Astrocyte of the spinal cord (primary cell): ENCODE measurements at regions not wholly inside any gene's neighbourhood (a gene's known extent, or its start where the extent isn't known, plus 50 kb on each side); places are given as distances from the start of the nearest gene placed in this dataset.

Source experiments
- DNase-seq: peaks from one replicate; pipeline ENCODE4 v3.0.0; 2011; ENCODE audit warnings: low read depth, low spot score
- H3K4me3 ChIP-seq: 2 replicates; pipeline ENCODE4 v1.5.1; 2011; ENCODE audit warnings: low read depth, mild to moderate bottlenecking, low read length, moderate library complexity
- in situ Hi-C: cut with HindIII; loops from 2 replicates; pipeline ENCODE4 v1.10.0; 2017; ENCODE audit warnings: low sequenced_read_pairs
- TF ChIP-seq, protein P1 (sequence below): IDR thresholded peaks from 2 replicates; pipeline ENCODE4 v1.5.1; 2012; ENCODE audit warnings: low read depth, mild to moderate bottlenecking, low read length, inconsistent platforms

DNA sequence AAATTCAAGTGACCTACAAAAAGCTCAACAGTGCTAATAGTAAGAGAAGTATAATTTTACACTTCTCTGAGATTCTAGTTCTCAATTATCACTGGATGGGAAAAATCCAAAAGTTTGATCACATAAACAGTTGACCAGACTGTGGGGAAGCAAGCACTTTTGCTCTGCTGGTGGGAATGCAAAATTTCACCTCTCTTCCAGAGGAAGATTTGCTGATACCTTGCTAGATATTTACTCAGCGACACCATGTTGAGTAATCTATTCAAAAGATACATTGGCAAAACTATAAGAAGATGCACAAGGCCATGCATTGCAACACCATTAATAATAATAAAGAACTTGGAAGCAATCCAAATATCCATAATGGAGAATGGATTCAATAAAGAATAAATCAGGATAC lies 204.4 kb downstream of the MREG start:
- in situ Hi-C loops = no loop called here
- TF ChIP-seq, protein P1, sequence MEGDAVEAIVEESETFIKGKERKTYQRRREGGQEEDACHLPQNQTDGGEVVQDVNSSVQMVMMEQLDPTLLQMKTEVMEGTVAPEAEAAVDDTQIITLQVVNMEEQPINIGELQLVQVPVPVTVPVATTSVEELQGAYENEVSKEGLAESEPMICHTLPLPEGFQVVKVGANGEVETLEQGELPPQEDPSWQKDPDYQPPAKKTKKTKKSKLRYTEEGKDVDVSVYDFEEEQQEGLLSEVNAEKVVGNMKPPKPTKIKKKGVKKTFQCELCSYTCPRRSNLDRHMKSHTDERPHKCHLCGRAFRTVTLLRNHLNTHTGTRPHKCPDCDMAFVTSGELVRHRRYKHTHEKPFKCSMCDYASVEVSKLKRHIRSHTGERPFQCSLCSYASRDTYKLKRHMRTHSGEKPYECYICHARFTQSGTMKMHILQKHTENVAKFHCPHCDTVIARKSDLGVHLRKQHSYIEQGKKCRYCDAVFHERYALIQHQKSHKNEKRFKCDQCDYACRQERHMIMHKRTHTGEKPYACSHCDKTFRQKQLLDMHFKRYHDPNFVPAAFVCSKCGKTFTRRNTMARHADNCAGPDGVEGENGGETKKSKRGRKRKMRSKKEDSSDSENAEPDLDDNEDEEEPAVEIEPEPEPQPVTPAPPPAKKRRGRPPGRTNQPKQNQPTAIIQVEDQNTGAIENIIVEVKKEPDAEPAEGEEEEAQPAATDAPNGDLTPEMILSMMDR = peak; percentile 35
- H3K4me3 ChIP-seq = no peak overlapping the region
- no peak for DNase-seq

DNA sequence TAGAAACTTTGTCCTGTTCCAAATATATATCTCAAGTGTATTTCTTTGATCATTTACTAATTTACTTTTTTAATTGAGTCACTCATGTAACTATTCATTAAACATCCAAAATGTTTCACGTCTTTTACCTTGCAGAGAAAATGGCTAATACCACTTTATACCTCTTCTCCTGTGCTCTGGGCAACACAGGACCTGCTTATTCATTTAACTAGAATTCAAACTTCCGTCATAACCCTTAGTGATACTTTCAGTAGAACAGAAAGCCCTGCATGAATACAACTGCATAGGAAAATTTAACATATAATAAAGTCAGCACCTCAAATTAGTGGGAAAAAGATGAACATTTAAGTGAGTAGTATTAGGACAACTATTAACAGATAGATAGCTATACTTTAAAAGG lies 205.2 kb downstream of the MREG start:
- DNase-seq = no peak
- TF ChIP-seq, protein P1 = no peak
- no peak overlapping the region for H3K4me3 ChIP-seq
- in situ Hi-C loops = no loop called here

DNA sequence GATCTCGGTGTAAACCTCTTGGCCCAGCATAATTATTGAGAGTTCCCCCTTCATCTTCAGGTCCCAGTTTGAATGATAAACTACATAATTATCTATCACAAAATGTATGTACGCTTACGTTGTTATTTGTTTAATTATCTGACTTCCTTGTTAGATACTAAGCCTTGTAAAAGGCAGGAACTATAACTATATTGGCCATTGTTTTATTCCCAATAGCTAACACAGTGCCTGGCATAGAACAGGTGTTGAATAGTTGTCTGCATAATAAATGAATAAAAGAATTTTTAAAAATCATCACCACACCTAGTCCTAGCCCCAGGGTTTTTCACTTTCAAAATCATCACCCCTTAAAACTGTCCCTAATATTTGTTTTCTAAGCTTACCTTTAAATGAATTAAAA lies 207.9 kb downstream of the MREG start:
- in situ Hi-C loops = no loop called here
- DNase-seq = no peak
- TF ChIP-seq, protein P1 = no peak
- no peak overlapping the region for H3K4me3 ChIP-seq

- no peak overlapping the region for H3K4me3 ChIP-seq
- no peak for DNase-seq
- in situ Hi-C loops = no loop called here
- TF ChIP-seq, protein P1 = no peak
These were observed 210.2 kb downstream of the MREG start for GRCh38 chr2:215803150-215803549.

DNA sequence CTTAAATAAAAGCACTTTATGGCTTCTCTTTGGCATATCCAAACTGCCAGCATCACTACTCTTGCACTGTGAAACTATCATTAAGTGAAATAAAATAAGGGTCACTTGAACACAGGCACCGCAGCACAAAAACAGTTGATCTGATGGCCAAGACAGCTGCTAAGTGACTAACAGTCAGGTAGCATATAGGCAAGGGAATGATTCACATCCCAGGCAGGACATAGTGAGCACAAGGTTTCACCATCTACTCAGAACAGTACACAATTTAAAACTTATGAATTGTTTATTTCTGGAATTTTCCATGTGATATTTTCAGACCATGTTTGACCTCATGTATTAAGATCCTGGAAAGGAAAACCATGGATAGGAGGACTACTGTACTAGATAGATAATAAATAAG lies 214.2 kb downstream of the MREG start:
- no peak overlapping the region for H3K4me3 ChIP-seq
- no peak for DNase-seq
- in situ Hi-C loops = no loop called here
- TF ChIP-seq, protein P1 = no peak

DNA sequence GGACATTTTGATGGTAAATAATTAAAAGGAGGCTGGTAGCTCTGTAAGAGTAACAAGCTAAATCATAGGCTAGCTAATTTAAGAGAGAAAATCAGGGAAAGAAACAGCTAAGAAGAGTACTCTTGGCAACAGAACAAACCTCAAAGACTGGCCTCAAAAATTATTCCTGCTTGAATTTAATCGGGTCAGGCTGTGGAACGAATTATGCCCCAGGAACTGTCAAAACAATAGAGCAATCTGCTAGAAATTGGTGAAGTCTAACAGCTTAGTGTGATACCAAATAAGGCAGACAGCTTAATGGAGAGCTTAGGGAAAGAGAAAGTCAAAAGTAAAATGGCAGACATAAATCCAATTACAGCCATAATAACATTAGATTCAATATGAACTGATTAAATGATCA lies 215.7 kb downstream of the MREG start:
- in situ Hi-C loops = no loop called here
- H3K4me3 ChIP-seq = no peak overlapping the region
- peak; percentile 69 for DNase-seq
- TF ChIP-seq, protein P1 = no peak
